Breast epithelium (tissue), 3 donors: ENCODE measurements at regions not wholly inside any gene's neighbourhood (a gene's known extent, or its start where the extent isn't known, plus 50 kb on each side); places are given as distances from the start of the nearest gene placed in this dataset.

Experiments used
- POLR2A ChIP-seq: fragments of 450-650 bp; IDR thresholded peaks from one replicate; pipeline ENCODE4 v1.6.1; 2016; ENCODE audit warnings: antibody characterized with exemption, mild to moderate bottlenecking, moderate library complexity
- TF ChIP-seq, protein P1 (sequence below), 3 donors: fragments of 450-650 bp; IDR thresholded peaks; one replicate each; pipeline ENCODE4 v1.5.1; 2016 to 2017; ENCODE audit warnings: antibody characterized with exemption in 3 of 3, mild to moderate bottlenecking in 3 of 3, moderate library complexity in 3 of 3

DNA sequence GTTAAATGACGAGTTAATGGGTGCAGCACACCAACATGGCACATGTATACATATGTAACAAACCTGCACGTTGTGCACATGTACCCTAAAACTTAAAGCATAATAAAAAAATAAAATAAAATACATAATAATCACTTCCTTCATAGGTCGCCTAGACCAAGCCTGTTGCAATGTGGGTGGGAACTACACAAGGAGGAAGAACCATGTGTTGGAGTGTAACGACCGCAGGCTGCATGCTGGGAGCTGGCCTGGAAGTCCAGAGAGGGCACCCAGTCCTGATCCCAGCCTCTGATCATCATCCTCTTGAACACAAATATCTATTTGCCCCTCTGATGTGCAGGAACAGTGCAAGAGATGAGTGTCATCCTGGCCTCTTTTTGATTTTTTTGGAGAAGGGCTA is 224.7 kb upstream of the ASIC2 start:
- TF ChIP-seq, protein P1, sequence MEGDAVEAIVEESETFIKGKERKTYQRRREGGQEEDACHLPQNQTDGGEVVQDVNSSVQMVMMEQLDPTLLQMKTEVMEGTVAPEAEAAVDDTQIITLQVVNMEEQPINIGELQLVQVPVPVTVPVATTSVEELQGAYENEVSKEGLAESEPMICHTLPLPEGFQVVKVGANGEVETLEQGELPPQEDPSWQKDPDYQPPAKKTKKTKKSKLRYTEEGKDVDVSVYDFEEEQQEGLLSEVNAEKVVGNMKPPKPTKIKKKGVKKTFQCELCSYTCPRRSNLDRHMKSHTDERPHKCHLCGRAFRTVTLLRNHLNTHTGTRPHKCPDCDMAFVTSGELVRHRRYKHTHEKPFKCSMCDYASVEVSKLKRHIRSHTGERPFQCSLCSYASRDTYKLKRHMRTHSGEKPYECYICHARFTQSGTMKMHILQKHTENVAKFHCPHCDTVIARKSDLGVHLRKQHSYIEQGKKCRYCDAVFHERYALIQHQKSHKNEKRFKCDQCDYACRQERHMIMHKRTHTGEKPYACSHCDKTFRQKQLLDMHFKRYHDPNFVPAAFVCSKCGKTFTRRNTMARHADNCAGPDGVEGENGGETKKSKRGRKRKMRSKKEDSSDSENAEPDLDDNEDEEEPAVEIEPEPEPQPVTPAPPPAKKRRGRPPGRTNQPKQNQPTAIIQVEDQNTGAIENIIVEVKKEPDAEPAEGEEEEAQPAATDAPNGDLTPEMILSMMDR (IDR thresholded peaks at IDR 0.05) = no peak
- no peak for TF ChIP-seq POLR2A
